SU-DHL-6 (cell line): ENCODE measurements at regions not wholly inside any gene's neighbourhood (a gene's known extent, or its start where the extent isn't known, plus 50 kb on each side); places are given as distances from the start of the nearest gene placed in this dataset.

ENCODE experiments used
- H2AFZ ChIP-seq: fragments of 200-600 bp; sonication (generic); 2 replicates; pipeline ENCODE4 v1.6.1; 2014; ENCODE audit warnings: low read depth, mild to moderate bottlenecking, moderate library complexity, mixed read lengths, antibody characterized with exemption, low read length; ENCODE audit not compliant: severe bottlenecking
- H3F3A ChIP-seq: fragments of 200-600 bp; shearing (Covaris generic); 2 replicates; pipeline ENCODE4 v1.6.0; 2016; ENCODE audit warnings: antibody characterized with exemption, mild to moderate bottlenecking; ENCODE audit not compliant: insufficient read depth
- H3K27ac ChIP-seq: fragments of 200-600 bp; sonication (generic); 2 replicates; pipeline ENCODE4 v1.5.1; 2016; ENCODE audit warnings: low read depth, mild to moderate bottlenecking, low read length, moderate library complexity, mixed read lengths
- H3K27me3 ChIP-seq: fragments of 200-600 bp; sonication (generic), shearing (Covaris generic); 2 replicates; pipeline ENCODE4 v1.6.0; 2014; ENCODE audit warnings: mild to moderate bottlenecking, low read length
- H3K36me3 ChIP-seq: fragments of 200-600 bp; sonication (generic); 2 replicates; pipeline ENCODE4 v1.6.1; 2014; ENCODE audit warnings: mild to moderate bottlenecking, low read length, mixed read lengths
- H3K4me2 ChIP-seq: fragments of 300-600, 200-600 bp; shearing (Covaris generic), sonication (generic); 2 replicates; pipeline ENCODE4 v1.6.0; 2014; ENCODE audit warnings: low read length, low read depth, mild to moderate bottlenecking; ENCODE audit not compliant: poor library complexity, severe bottlenecking
- H3K4me3 ChIP-seq: fragments of 200-600 bp; sonication (generic); 2 replicates; pipeline ENCODE4 v1.5.1; 2014; ENCODE audit warnings: antibody characterized with exemption, low read length, mild to moderate bottlenecking, mixed read lengths; ENCODE audit not compliant: insufficient read depth, poor library complexity, severe bottlenecking
- H3K79me2 ChIP-seq: fragments of 200-600 bp; sonication (generic); 2 replicates; pipeline ENCODE4 v1.6.1; 2014; ENCODE audit warnings: mild to moderate bottlenecking, low read length, moderate library complexity; ENCODE audit not compliant: insufficient read depth
- H3K9ac ChIP-seq: fragments of 200-600 bp; sonication (generic); 2 replicates; pipeline ENCODE4 v1.7.0; 2014; ENCODE audit warnings: mild to moderate bottlenecking, low read length
- H3K9me2 ChIP-seq: fragments of 200-600 bp; sonication (generic); replicated peaks from 2 replicates; pipeline ENCODE4 v1.6.1; 2014; ENCODE audit warnings: low read length; ENCODE audit not compliant: insufficient read depth
- H3K9me3 ChIP-seq: fragments of 200-600 bp; sonication (generic); 2 replicates; pipeline ENCODE4 v1.6.1; 2014; ENCODE audit warnings: low read length, mixed read lengths; ENCODE audit not compliant: insufficient read depth
- H4K20me1 ChIP-seq: fragments of 200-600 bp; sonication (generic); 2 replicates; pipeline ENCODE4 v1.6.1; 2014; ENCODE audit warnings: low read depth, mild to moderate bottlenecking, antibody characterized with exemption, low read length, moderate library complexity, mixed read lengths
- EZH2phosphoT487 ChIP-seq: fragments of 200-600 bp; sonication (generic), shearing (Covaris generic); conservative IDR thresholded peaks from 2 replicates; pipeline ENCODE4 v1.6.1; 2018; ENCODE audit warnings: mild to moderate bottlenecking, antibody characterized with exemption, low read length, moderate library complexity, mixed read lengths
- TF ChIP-seq, protein P1 (sequence below): fragments of 200-600 bp; sonication (generic); IDR thresholded peaks from one replicate; pipeline ENCODE4 v1.5.1; 2017; ENCODE audit warnings: antibody characterized with exemption, mild to moderate bottlenecking, low read length, moderate library complexity; ENCODE audit not compliant: insufficient read depth, poor library complexity, severe bottlenecking

- no peak overlapping the region for H2AFZ ChIP-seq
- no peaks in the 10 kb centered on the region for H3K27me3 ChIP-seq
- H3K9ac ChIP-seq, result no peak overlapping the region
- no peaks in the 10 kb centered on the region for H3K79me2 ChIP-seq
- no peak overlapping the region for H3K27ac ChIP-seq
- no peaks in the 10 kb centered on the region for H3F3A ChIP-seq
- no peaks in the 10 kb centered on the region for H3K36me3 ChIP-seq
- H3K4me2 ChIP-seq, result no peak overlapping the region
- H4K20me1 ChIP-seq, result no peaks in the 10 kb centered on the region
- no peaks in the 10 kb centered on the region for H3K9me2 ChIP-seq
- no peak overlapping the region for H3K4me3 ChIP-seq
- H3K9me3 ChIP-seq, result no peaks in the 10 kb centered on the region
- TF ChIP-seq, protein P1, sequence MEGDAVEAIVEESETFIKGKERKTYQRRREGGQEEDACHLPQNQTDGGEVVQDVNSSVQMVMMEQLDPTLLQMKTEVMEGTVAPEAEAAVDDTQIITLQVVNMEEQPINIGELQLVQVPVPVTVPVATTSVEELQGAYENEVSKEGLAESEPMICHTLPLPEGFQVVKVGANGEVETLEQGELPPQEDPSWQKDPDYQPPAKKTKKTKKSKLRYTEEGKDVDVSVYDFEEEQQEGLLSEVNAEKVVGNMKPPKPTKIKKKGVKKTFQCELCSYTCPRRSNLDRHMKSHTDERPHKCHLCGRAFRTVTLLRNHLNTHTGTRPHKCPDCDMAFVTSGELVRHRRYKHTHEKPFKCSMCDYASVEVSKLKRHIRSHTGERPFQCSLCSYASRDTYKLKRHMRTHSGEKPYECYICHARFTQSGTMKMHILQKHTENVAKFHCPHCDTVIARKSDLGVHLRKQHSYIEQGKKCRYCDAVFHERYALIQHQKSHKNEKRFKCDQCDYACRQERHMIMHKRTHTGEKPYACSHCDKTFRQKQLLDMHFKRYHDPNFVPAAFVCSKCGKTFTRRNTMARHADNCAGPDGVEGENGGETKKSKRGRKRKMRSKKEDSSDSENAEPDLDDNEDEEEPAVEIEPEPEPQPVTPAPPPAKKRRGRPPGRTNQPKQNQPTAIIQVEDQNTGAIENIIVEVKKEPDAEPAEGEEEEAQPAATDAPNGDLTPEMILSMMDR, result no peak
- TF ChIP-seq EZH2phosphoT487, result no peak
Observed at GRCh38 chr1:213669964-213670691, 317.6 kb upstream of the PROX1 start.

- Histone ChIP-seq H4K20me1 (no peaks in the 10 kb centered on the region), H3K4me3 (no peak overlapping the region), H3K79me2 (no peaks in the 10 kb centered on the region), H3K27ac (no peak overlapping the region), H3K4me2 (no peak overlapping the region), H2AFZ (no peak overlapping the region), H3F3A (no peaks in the 10 kb centered on the region), H3K27me3 (no peaks in the 10 kb centered on the region), H3K9me2 (no peaks in the 10 kb centered on the region), H3K9me3 (no peaks in the 10 kb centered on the region), H3K36me3 (no peaks in the 10 kb centered on the region), H3K9ac (no peak overlapping the region)
- TF ChIP-seq, protein P1, result no peak
- TF ChIP-seq EZH2phosphoT487, result no peak
Observed at GRCh38 chr1:213670692-213671023, 317.1 kb upstream of the PROX1 start.

- Histone ChIP-seq H3K27me3 (no peaks in the 10 kb centered on the region), H3F3A (no peaks in the 10 kb centered on the region), H3K9me2 (no peaks in the 10 kb centered on the region), H3K9me3 (no peaks in the 10 kb centered on the region), H3K4me3 (no peak overlapping the region), H2AFZ (no peak overlapping the region), H3K4me2 (no peak overlapping the region), H3K27ac (no peak overlapping the region), H3K79me2 (no peaks in the 10 kb centered on the region), H4K20me1 (no peaks in the 10 kb centered on the region), H3K9ac (no peak overlapping the region), H3K36me3 (no peaks in the 10 kb centered on the region)
- no peak for TF ChIP-seq EZH2phosphoT487
- TF ChIP-seq, protein P1, result no peak
Observed at GRCh38 chr1:213675043-213675442, 312.7 kb upstream of the PROX1 start.
